Stimulated activated effector memory CD8-positive, alpha-beta T cell treated with anti-CD3 and anti-CD28 coated beads, Interleukin-12 subunit alpha, Interleukin-12 subunit beta, amount 100 ng/mL, for 72 hours (primary cell): ENCODE measurements at regions not wholly inside any gene's neighbourhood (a gene's known extent, or its start where the extent isn't known, plus 50 kb on each side); places are given as distances from the start of the nearest gene placed in this dataset.

Experiments used
- ATAC-seq: fragments of 150-1000 bp; cut with Tn5 transposase; 2 replicates; pipeline ENCODE4 v1.10.0; 2021
- DNase-seq, 2 donors: peaks; one replicate each; pipeline ENCODE4 v3.0.0; 2021 to 2022; ENCODE audit warnings: low spot score in 2 of 2
- H3K27ac Mint-ChIP-seq: one replicate; pipeline ENCODE4 v1.8.0; 2022; ENCODE audit warnings: mild to moderate bottlenecking, mixed read lengths
- H3K36me3 Mint-ChIP-seq: one replicate; pipeline ENCODE4 v1.8.0; 2022; ENCODE audit warnings: mild to moderate bottlenecking, mixed read lengths
- H3K4me1 Mint-ChIP-seq: one replicate; pipeline ENCODE4 v1.8.0; 2022; ENCODE audit warnings: mixed read lengths
- H3K4me3 Mint-ChIP-seq: one replicate; pipeline ENCODE4 v1.8.0; 2022; ENCODE audit warnings: mild to moderate bottlenecking, mixed read lengths
- H3K9me3 Mint-ChIP-seq: one replicate; pipeline ENCODE4 v1.8.0; 2022; ENCODE audit warnings: mixed read lengths

GRCh38 chr5:30832519-30832918 is 361.0 kb upstream of the CDH6 start:
- H3K4me3 Mint-ChIP-seq: no peak overlapping the region
- ATAC-seq (no peak), DNase-seq (no peak)
- H3K36me3 Mint-ChIP-seq: no peaks in the 10 kb centered on the region
- H3K4me1 Mint-ChIP-seq: no peaks in the 10 kb centered on the region
- H3K9me3 Mint-ChIP-seq: peaks cover 24% of the 10 kb centered on the region
- H3K27ac Mint-ChIP-seq: no peak overlapping the region

- no peak overlapping the region for H3K4me3 Mint-ChIP-seq
- H3K36me3 Mint-ChIP-seq: no peaks in the 10 kb centered on the region
- peaks cover 23% of the 10 kb centered on the region for H3K9me3 Mint-ChIP-seq
- DNase-seq (no peak), ATAC-seq (no peak)
- H3K27ac Mint-ChIP-seq: no peak overlapping the region
- no peaks in the 10 kb centered on the region for H3K4me1 Mint-ChIP-seq
Observed at GRCh38 chr5:30831605-30832004, 361.9 kb upstream of the CDH6 start.

GRCh38 chr5:30831123-30831522 is 362.4 kb upstream of the CDH6 start:
- H3K4me1 Mint-ChIP-seq: no peaks in the 10 kb centered on the region
- DNase-seq (no peak), ATAC-seq (no peak)

GRCh38 chr5:30811298-30811697 is 382.2 kb upstream of the CDH6 start:
- ATAC-seq: no peak

More at GRCh38 chr5:30831123-30831522, 362.4 kb upstream of the CDH6 start:
- Mint-ChIP-seq H3K27ac (no peak overlapping the region), H3K4me3 (no peak overlapping the region), H3K9me3 (peaks cover 19% of the 10 kb centered on the region), H3K36me3 (no peaks in the 10 kb centered on the region)

GRCh38 chr5:30809933-30810332 is 383.6 kb upstream of the CDH6 start:
- no peak overlapping the region for H3K27ac Mint-ChIP-seq
- H3K4me1 Mint-ChIP-seq: no peaks in the 10 kb centered on the region
- no peak for ATAC-seq
- peaks cover 16% of the 10 kb centered on the region for H3K9me3 Mint-ChIP-seq
- DNase-seq: no peak
- H3K4me3 Mint-ChIP-seq: no peak overlapping the region
- H3K36me3 Mint-ChIP-seq: no peaks in the 10 kb centered on the region

More at GRCh38 chr5:30811298-30811697, 382.2 kb upstream of the CDH6 start:
- Mint-ChIP-seq H3K4me3 (no peak overlapping the region), H3K27ac (no peak overlapping the region), H3K36me3 (no peaks in the 10 kb centered on the region), H3K4me1 (no peaks in the 10 kb centered on the region), H3K9me3 (peaks cover 26% of the 10 kb centered on the region)
- DNase-seq: no peak

- H3K27ac Mint-ChIP-seq: no peak overlapping the region
- no peaks in the 10 kb centered on the region for H3K4me1 Mint-ChIP-seq
- no peaks in the 10 kb centered on the region for H3K36me3 Mint-ChIP-seq
- H3K9me3 Mint-ChIP-seq: peaks cover 19% of the 10 kb centered on the region
- DNase-seq (no peak), ATAC-seq (no peak)
- H3K4me3 Mint-ChIP-seq: no peak overlapping the region
Observed at GRCh38 chr5:30808996-30809395, 384.5 kb upstream of the CDH6 start.

- Mint-ChIP-seq H3K4me1 (no peaks in the 10 kb centered on the region), H3K27ac (no peak overlapping the region), H3K4me3 (no peak overlapping the region), H3K36me3 (no peaks in the 10 kb centered on the region), H3K9me3 (peaks cover 26% of the 10 kb centered on the region)
- ATAC-seq: no peak
- DNase-seq: no peak
Observed at GRCh38 chr5:30804739-30805505, 388.6 kb upstream of the CDH6 start.

GRCh38 chr5:30802961-30803705 is 390.4 kb upstream of the CDH6 start:
- no peaks in the 10 kb centered on the region for H3K36me3 Mint-ChIP-seq
- no peak overlapping the region for H3K27ac Mint-ChIP-seq
- ATAC-seq: no peak
- peaks cover 25% of the 10 kb centered on the region for H3K9me3 Mint-ChIP-seq
- no peaks in the 10 kb centered on the region for H3K4me1 Mint-ChIP-seq
- no peak for DNase-seq
- no peak overlapping the region for H3K4me3 Mint-ChIP-seq

- Mint-ChIP-seq H3K4me1 (no peaks in the 10 kb centered on the region), H3K9me3 (peaks cover 20% of the 10 kb centered on the region), H3K4me3 (no peak overlapping the region), H3K27ac (no peak overlapping the region), H3K36me3 (no peaks in the 10 kb centered on the region)
- DNase-seq (no peak), ATAC-seq (no peak)
Observed at GRCh38 chr5:30781643-30782042, 411.8 kb upstream of the CDH6 start.

- ATAC-seq: no peak
- Mint-ChIP-seq H3K4me3 (no peak overlapping the region), H3K9me3 (peaks cover 9% of the 10 kb centered on the region), H3K4me1 (no peaks in the 10 kb centered on the region), H3K27ac (no peak overlapping the region), H3K36me3 (no peaks in the 10 kb centered on the region)
- DNase-seq: no peak
Observed at GRCh38 chr5:30768056-30768690, 425.3 kb upstream of the CDH6 start.

GRCh38 chr5:30765706-30766105 is 427.8 kb upstream of the CDH6 start:
- no peak for DNase-seq
- no peak for ATAC-seq
- no peak overlapping the region for H3K4me3 Mint-ChIP-seq
- no peaks in the 10 kb centered on the region for H3K4me1 Mint-ChIP-seq
- no peaks in the 10 kb centered on the region for H3K36me3 Mint-ChIP-seq
- no peak overlapping the region for H3K27ac Mint-ChIP-seq
- peaks cover 9% of the 10 kb centered on the region for H3K9me3 Mint-ChIP-seq

GRCh38 chr5:30765227-30765626 is 428.3 kb upstream of the CDH6 start:
- no peaks in the 10 kb centered on the region for H3K4me1 Mint-ChIP-seq
- DNase-seq (no peak), ATAC-seq (no peak)
- H3K4me3 Mint-ChIP-seq: no peak overlapping the region
- H3K36me3 Mint-ChIP-seq: no peaks in the 10 kb centered on the region
- H3K9me3 Mint-ChIP-seq: peaks cover 12% of the 10 kb centered on the region
- no peak overlapping the region for H3K27ac Mint-ChIP-seq

- no peak overlapping the region for H3K4me3 Mint-ChIP-seq
- H3K36me3 Mint-ChIP-seq: no peaks in the 10 kb centered on the region
- ATAC-seq: no peak
- DNase-seq: no peak
- H3K27ac Mint-ChIP-seq: no peak overlapping the region
- no peaks in the 10 kb centered on the region for H3K4me1 Mint-ChIP-seq
- peaks cover 12% of the 10 kb centered on the region for H3K9me3 Mint-ChIP-seq
Observed at GRCh38 chr5:30764704-30765103, 428.8 kb upstream of the CDH6 start.

- peaks cover 20% of the 10 kb centered on the region for H3K9me3 Mint-ChIP-seq
- H3K4me3 Mint-ChIP-seq: no peak overlapping the region
- no peak for DNase-seq
- no peaks in the 10 kb centered on the region for H3K36me3 Mint-ChIP-seq
- no peak overlapping the region for H3K27ac Mint-ChIP-seq
- H3K4me1 Mint-ChIP-seq: no peaks in the 10 kb centered on the region
- ATAC-seq: no peak
Observed at GRCh38 chr5:30759731-30760130, 433.8 kb upstream of the CDH6 start.

- ATAC-seq (no peak), DNase-seq (no peak)
- peaks cover 23% of the 10 kb centered on the region for H3K9me3 Mint-ChIP-seq
- no peak overlapping the region for H3K27ac Mint-ChIP-seq
- no peak overlapping the region for H3K4me3 Mint-ChIP-seq
- H3K36me3 Mint-ChIP-seq: no peaks in the 10 kb centered on the region
- no peaks in the 10 kb centered on the region for H3K4me1 Mint-ChIP-seq
Observed at GRCh38 chr5:30752015-30752414, 441.5 kb upstream of the CDH6 start.

- Mint-ChIP-seq H3K36me3 (no peaks in the 10 kb centered on the region), H3K4me3 (no peak overlapping the region), H3K9me3 (peaks cover 17% of the 10 kb centered on the region), H3K27ac (no peak overlapping the region), H3K4me1 (no peaks in the 10 kb centered on the region)
- ATAC-seq (no peak), DNase-seq (no peak)
Observed at GRCh38 chr5:30749971-30750370, 443.5 kb upstream of the CDH6 start.
